Bronchial epithelial cell (primary cell): ENCODE measurements at regions not wholly inside any gene's neighbourhood (a gene's known extent, or its start where the extent isn't known, plus 50 kb on each side); places are given as distances from the start of the nearest gene placed in this dataset.

ENCODE experiments used
- DNase-seq: peaks from one replicate; pipeline ENCODE4 v3.0.0-alpha.2; 2010; ENCODE audit warnings: low read depth
- FAIRE-seq: peaks from 2 replicates; lab custom pipeline; 2011; peaks lifted over from hg19 to GRCh38; lab: Jason Lieb, UNC
- H3K27me3 ChIP-seq: 2 replicates; pipeline ENCODE4 v1.5.1; 2011; ENCODE audit warnings: low read length; ENCODE audit not compliant: control insufficient read depth, insufficient read depth
- H3K36me3 ChIP-seq: 2 replicates; pipeline ENCODE4 v1.5.1; 2011; ENCODE audit warnings: low read length; ENCODE audit not compliant: control insufficient read depth, insufficient read depth
- H3K4me3 ChIP-seq: 2 replicates; pipeline ENCODE4 v1.5.1; 2011; ENCODE audit warnings: mild to moderate bottlenecking, low read depth, low read length, control low read depth
- TF ChIP-seq, protein P1 (sequence below): IDR thresholded peaks from 2 replicates; pipeline ENCODE4 v1.5.1; 2011; ENCODE audit warnings: mild to moderate bottlenecking, moderate library complexity, low read length, control low read depth, inconsistent platforms; ENCODE audit not compliant: insufficient read depth, severe bottlenecking

DNA sequence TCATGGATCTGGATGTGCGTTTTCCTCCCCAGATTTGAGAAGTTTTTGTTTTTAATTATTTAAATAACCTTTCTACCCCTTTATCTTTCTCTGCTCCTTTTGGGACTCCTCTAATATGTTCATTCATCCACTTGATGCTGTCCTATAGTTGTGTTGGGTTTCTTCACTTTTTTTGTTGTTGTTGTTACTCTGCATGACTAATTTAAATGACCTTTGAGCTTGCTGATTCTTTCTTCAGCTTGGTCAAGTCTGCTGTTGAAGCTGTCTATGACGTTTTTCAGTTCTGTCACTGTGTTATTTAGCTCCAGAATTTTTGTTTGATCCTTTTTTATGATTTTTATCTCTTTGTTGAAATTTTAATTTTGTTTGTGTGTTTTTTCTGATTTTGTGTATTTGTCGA lies 463.6 kb upstream of the ALCAM start:
- DNase-seq = no peak
- FAIRE-seq = no peak
- Histone ChIP-seq H3K4me3 (no peak overlapping the region), H3K36me3 (no peaks in the 10 kb centered on the region), H3K27me3 (no peaks in the 10 kb centered on the region)
- TF ChIP-seq, protein P1, sequence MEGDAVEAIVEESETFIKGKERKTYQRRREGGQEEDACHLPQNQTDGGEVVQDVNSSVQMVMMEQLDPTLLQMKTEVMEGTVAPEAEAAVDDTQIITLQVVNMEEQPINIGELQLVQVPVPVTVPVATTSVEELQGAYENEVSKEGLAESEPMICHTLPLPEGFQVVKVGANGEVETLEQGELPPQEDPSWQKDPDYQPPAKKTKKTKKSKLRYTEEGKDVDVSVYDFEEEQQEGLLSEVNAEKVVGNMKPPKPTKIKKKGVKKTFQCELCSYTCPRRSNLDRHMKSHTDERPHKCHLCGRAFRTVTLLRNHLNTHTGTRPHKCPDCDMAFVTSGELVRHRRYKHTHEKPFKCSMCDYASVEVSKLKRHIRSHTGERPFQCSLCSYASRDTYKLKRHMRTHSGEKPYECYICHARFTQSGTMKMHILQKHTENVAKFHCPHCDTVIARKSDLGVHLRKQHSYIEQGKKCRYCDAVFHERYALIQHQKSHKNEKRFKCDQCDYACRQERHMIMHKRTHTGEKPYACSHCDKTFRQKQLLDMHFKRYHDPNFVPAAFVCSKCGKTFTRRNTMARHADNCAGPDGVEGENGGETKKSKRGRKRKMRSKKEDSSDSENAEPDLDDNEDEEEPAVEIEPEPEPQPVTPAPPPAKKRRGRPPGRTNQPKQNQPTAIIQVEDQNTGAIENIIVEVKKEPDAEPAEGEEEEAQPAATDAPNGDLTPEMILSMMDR = no peak

DNA sequence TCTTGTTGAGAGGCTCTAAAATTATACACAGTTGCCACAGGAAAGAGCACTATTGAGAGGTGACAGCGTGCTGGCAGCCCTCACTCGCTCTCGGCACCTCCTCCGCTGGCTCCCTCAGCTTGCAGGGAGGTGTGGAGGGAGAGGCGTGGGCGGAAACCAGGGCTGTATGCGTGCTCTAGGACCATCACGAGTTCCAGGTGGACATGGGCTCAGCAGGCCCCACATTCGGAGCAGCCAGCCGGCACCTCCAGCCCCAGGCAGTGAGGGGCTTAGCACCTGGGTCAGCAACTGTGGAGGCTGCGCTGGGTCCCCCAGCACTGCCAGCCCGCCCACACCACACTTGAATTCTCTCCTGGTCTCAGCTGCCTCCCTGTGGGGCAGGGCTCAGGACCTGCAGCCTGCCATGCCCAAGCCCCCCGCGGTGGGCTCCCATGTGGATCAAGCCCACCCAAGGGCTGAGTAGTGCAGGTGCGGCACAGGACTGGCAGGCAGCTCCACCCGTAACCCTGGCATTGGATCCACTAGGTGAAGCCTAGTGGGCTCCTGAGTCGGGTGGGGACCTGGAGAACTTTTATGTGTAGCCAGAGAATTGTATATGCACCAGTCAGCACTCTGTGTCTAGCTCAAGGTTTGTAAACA lies 460.6 kb upstream of the ALCAM start:
- no peak for DNase-seq
- H3K27me3 ChIP-seq = no peaks in the 10 kb centered on the region
- no peak overlapping the region for H3K4me3 ChIP-seq
- TF ChIP-seq, protein P1 = no peak
- no peaks in the 10 kb centered on the region for H3K36me3 ChIP-seq
- no peak for FAIRE-seq

DNA sequence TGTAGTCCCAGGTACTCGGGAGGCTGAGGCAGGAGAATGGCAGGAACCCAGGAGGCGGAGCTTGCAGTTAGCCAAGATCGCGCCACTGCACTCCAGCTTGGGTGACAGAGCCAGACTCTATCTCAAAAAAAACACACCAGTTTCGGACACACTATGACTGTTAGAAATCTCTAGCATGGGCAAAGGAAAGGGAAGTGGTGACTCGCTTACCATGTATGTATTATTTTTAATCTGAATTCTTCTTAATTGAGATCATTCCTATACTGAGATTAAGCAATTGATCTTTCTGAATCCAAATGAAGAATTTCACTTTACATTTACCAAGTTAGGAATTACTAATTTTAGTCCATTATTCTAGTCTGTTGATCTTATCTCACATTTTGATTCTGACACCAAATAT lies 459.2 kb upstream of the ALCAM start:
- FAIRE-seq (no peak), DNase-seq (peak; percentile 88)
- TF ChIP-seq, protein P1 = no peak

DNA sequence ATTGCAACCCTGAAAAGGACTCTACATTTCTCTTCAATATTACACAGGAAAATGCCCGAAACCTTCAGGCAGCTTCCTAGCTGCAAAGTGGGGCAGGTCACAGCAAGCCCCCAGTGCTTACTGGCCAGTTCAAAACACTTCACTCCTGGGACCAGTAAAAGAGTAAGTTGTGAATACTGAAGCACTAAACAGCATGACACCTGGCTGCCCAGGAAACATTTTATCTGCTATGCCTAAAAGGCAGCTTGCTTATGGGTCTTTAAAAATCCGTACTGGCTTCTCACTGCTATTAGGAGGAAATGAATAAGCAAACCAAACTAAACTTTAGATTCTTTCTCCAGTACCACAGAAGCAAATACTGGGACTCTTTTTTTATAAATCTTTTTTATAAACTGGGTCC lies 457.9 kb upstream of the ALCAM start:
- Histone ChIP-seq H3K27me3 (no peaks in the 10 kb centered on the region), H3K36me3 (no peaks in the 10 kb centered on the region), H3K4me3 (no peak overlapping the region)
- no peak for FAIRE-seq
- TF ChIP-seq, protein P1 = no peak
- DNase-seq = peak; percentile 68

More for the DNA sequence above, 459.2 kb upstream of the ALCAM start:
- no peaks in the 10 kb centered on the region for H3K27me3 ChIP-seq
- no peaks in the 10 kb centered on the region for H3K36me3 ChIP-seq
- H3K4me3 ChIP-seq = no peak overlapping the region

DNA sequence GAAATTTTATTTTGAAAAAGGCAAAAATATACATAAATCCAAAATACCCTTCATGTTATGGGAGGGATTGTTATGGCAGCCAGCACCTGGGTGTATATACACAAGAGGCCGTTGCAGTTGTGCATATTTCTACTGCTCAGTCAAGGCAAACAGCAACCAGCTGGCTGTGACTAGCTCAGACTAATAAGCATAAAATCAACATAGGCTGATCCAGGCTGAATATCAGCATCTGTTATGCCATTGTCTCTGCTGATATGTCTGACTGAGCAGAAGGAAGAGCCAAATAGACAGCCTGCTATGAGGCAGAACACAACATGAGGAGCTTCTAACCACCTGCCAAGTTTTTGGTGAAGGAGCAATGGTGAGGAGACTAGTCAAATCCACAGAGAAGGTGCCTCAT lies 457.5 kb upstream of the ALCAM start:
- no peak overlapping the region for H3K4me3 ChIP-seq
- no peaks in the 10 kb centered on the region for H3K27me3 ChIP-seq
- no peaks in the 10 kb centered on the region for H3K36me3 ChIP-seq
- DNase-seq (peak; percentile 81), FAIRE-seq (peak; percentile 32)
- TF ChIP-seq, protein P1 = no peak

GRCh38 chr3:104909721-104910120 lies 457.0 kb upstream of the ALCAM start:
- TF ChIP-seq, protein P1 = no peak
- DNase-seq (no peak), FAIRE-seq (no peak)
- Histone ChIP-seq H3K36me3 (no peaks in the 10 kb centered on the region), H3K27me3 (no peaks in the 10 kb centered on the region), H3K4me3 (no peak overlapping the region)
